GM12872 (cell line): ENCODE measurements at regions not wholly inside any gene's neighbourhood (a gene's known extent, or its start where the extent isn't known, plus 50 kb on each side); places are given as distances from the start of the nearest gene placed in this dataset.

Experiments used
- CTCF ChIP-seq: IDR thresholded peaks from 3 replicates; pipeline ENCODE4 v1.5.1; 2011; ENCODE audit warnings: low read depth, mild to moderate bottlenecking, low read length, moderate library complexity; ENCODE audit not compliant: insufficient read depth

- TF ChIP-seq CTCF = no peak
Observed at GRCh38 chr18:7454429-7454828, 112.7 kb upstream of the PTPRM start.

GRCh38 chr18:7456376-7456775, 110.7 kb upstream of the PTPRM start:
- TF ChIP-seq CTCF = no peak

GRCh38 chr18:7457262-7457661, 109.9 kb upstream of the PTPRM start:
- no peak for TF ChIP-seq CTCF

GRCh38 chr18:7458884-7459283, 108.2 kb upstream of the PTPRM start:
- no peak for TF ChIP-seq CTCF

GRCh38 chr18:7459851-7460770, 107.0 kb upstream of the PTPRM start:
- no peak for TF ChIP-seq CTCF

GRCh38 chr18:7464245-7464966, 102.7 kb upstream of the PTPRM start:
- TF ChIP-seq CTCF = no peak

GRCh38 chr18:7466190-7466589, 100.9 kb upstream of the PTPRM start:
- no peak for TF ChIP-seq CTCF
